Ectodermal cell (in vitro differentiated cells): ENCODE measurements at regions not wholly inside any gene's neighbourhood (a gene's known extent, or its start where the extent isn't known, plus 50 kb on each side); places are given as distances from the start of the nearest gene placed in this dataset.

ENCODE experiments used
- H3K27ac ChIP-seq: 2 replicates; pipeline ENCODE4 v1.7.0; 2013; ENCODE audit warnings: mild to moderate bottlenecking, low read depth, low read length; ENCODE audit not compliant: insufficient read depth, poor library complexity, severe bottlenecking
- H3K27me3 ChIP-seq: 2 replicates; pipeline ENCODE4 v1.7.0; 2013; ENCODE audit warnings: mild to moderate bottlenecking, low read length; ENCODE audit not compliant: insufficient read depth, control insufficient read depth, poor library complexity, severe bottlenecking
- H3K36me3 ChIP-seq: one replicate; pipeline ENCODE4 v1.7.0; 2013; ENCODE audit warnings: low read length; ENCODE audit not compliant: control insufficient read depth, insufficient read depth
- H3K4me1 ChIP-seq: one replicate; pipeline ENCODE4 v1.7.0; 2013; ENCODE audit warnings: low read length; ENCODE audit not compliant: control insufficient read depth, insufficient read depth
- H3K4me3 ChIP-seq: 2 replicates; pipeline ENCODE4 v1.7.0; 2013; ENCODE audit warnings: low read depth, low read length, control low read depth; ENCODE audit not compliant: insufficient read depth
- H3K9me3 ChIP-seq: 2 replicates; pipeline ENCODE4 v1.7.0; 2013; ENCODE audit warnings: mild to moderate bottlenecking, low read length, moderate library complexity; ENCODE audit not compliant: control insufficient read depth
- WGBS, 2 experiments: methylation state at CpG; one replicate each; pipeline ENCODE4 v1.1.7; 2013; ENCODE audit warnings: missing lambda C conversion rate in 2 of 2; 5-methylcytosine and 5-hydroxymethylcytosine counted together

DNA sequence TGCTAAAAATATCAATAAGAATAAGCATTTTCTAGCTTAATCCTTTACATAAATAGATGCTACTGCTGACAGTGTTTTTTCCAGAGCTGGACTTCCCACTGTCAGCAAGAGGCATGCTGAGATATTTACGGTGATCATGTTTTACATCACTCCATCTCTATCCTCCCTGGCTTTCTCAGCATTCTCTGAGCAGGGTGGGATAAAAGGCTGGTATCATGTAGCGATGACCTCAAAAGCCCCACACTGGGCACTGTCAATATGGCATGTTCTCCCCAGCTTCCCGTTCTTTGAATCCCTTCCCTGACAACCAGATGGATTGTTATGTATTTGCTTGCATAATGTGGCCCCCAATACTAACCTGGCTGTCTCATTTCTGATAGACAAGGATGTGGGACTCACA lies 83.2 kb upstream of the EPHA4 start:
- Histone ChIP-seq H3K9me3 (no peaks in the 10 kb centered on the region), H3K4me1 (peaks cover 7% of the 10 kb centered on the region), H3K27me3 (no peaks in the 10 kb centered on the region), H3K36me3 (no peaks in the 10 kb centered on the region), H3K4me3 (no peak overlapping the region), H3K27ac (no peak overlapping the region)
- 24 to 34% methylated on average over 3 of the region's 3 CpGs for WGBS, 2 experiments

GRCh38 chr2:221653182-221653581 lies 81.1 kb upstream of the EPHA4 start:
- Histone ChIP-seq H3K27ac (no peak overlapping the region), H3K36me3 (no peaks in the 10 kb centered on the region), H3K4me3 (no peak overlapping the region), H3K4me1 (peaks cover 14% of the 10 kb centered on the region), H3K9me3 (no peaks in the 10 kb centered on the region), H3K27me3 (no peaks in the 10 kb centered on the region)
- 67 to 73% methylated on average over 1 of the region's 1 CpG for WGBS, 2 experiments

GRCh38 chr2:221649051-221649775 lies 77.1 kb upstream of the EPHA4 start:
- H3K36me3 ChIP-seq, result no peaks in the 10 kb centered on the region
- no peak overlapping the region for H3K4me3 ChIP-seq
- H3K27me3 ChIP-seq, result no peaks in the 10 kb centered on the region
- H3K9me3 ChIP-seq, result no peaks in the 10 kb centered on the region
- 82 to 91% methylated on average over 5 of the region's 5 CpGs for WGBS, 2 experiments
- H3K27ac ChIP-seq, result no peak overlapping the region
- peaks cover 11% of the 10 kb centered on the region for H3K4me1 ChIP-seq

GRCh38 chr2:221642447-221642846 lies 70.3 kb upstream of the EPHA4 start:
- H3K27me3 ChIP-seq, result no peaks in the 10 kb centered on the region
- no peaks in the 10 kb centered on the region for H3K36me3 ChIP-seq
- H3K4me3 ChIP-seq, result no peak overlapping the region
- H3K27ac ChIP-seq, result no peak overlapping the region
- no peaks in the 10 kb centered on the region for H3K4me1 ChIP-seq
- 78 to 87% methylated on average over 3 of the region's 3 CpGs for WGBS, 2 experiments
- H3K9me3 ChIP-seq, result no peaks in the 10 kb centered on the region

GRCh38 chr2:221641181-221641871 lies 69.2 kb upstream of the EPHA4 start:
- H3K9me3 ChIP-seq, result no peaks in the 10 kb centered on the region
- H3K4me1 ChIP-seq, result no peaks in the 10 kb centered on the region
- 92 to 94% methylated on average over 13 of the region's 13 CpGs for WGBS, 2 experiments
- no peak overlapping the region for H3K27ac ChIP-seq
- no peak overlapping the region for H3K4me3 ChIP-seq
- no peaks in the 10 kb centered on the region for H3K27me3 ChIP-seq
- no peaks in the 10 kb centered on the region for H3K36me3 ChIP-seq

- 100% methylated on average over 1 of the region's 1 CpG; no CpG with 5 or more reads in 1 of the 2 experiments for WGBS, 2 experiments
- H3K4me1 ChIP-seq, result no peaks in the 10 kb centered on the region
- H3K36me3 ChIP-seq, result no peaks in the 10 kb centered on the region
These were observed 68.6 kb upstream of the EPHA4 start for GRCh38 chr2:221640686-221641085.

GRCh38 chr2:221637851-221638250 lies 65.7 kb upstream of the EPHA4 start:
- WGBS, 2 experiments, result 98 to 99% methylated on average over 2 of the region's 2 CpGs
- no peak overlapping the region for H3K27ac ChIP-seq
- no peaks in the 10 kb centered on the region for H3K27me3 ChIP-seq
- no peak overlapping the region for H3K4me3 ChIP-seq
- no peaks in the 10 kb centered on the region for H3K4me1 ChIP-seq
- no peaks in the 10 kb centered on the region for H3K9me3 ChIP-seq
- no peaks in the 10 kb centered on the region for H3K36me3 ChIP-seq

More at GRCh38 chr2:221640686-221641085, 68.6 kb upstream of the EPHA4 start:
- Histone ChIP-seq H3K9me3 (no peaks in the 10 kb centered on the region), H3K4me3 (no peak overlapping the region), H3K27me3 (no peaks in the 10 kb centered on the region), H3K27ac (no peak overlapping the region)

- Histone ChIP-seq H3K4me1 (no peaks in the 10 kb centered on the region), H3K36me3 (no peaks in the 10 kb centered on the region), H3K9me3 (no peaks in the 10 kb centered on the region), H3K27ac (no peak overlapping the region), H3K4me3 (no peak overlapping the region), H3K27me3 (no peaks in the 10 kb centered on the region)
These were observed 63.8 kb upstream of the EPHA4 start for GRCh38 chr2:221635949-221636348.

DNA sequence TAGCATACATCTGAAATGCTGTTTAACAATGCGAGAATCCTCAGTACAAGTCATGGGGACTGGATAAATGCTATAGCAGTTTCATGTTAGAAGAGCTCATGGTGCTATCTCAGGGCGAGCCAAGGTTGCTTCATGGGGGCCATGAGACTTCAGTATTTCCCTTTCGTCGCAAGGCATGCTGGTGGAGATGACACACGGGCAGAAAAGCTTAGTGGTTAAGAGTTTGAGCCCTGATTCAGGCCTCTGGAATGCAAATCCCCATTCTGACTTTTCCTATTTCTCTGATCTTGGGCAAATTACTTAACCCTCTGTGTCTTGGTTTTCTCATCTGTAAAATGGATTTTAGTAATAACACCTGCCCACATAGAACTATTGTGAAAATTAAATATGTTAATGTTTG lies 57.4 kb upstream of the EPHA4 start:
- no peaks in the 10 kb centered on the region for H3K9me3 ChIP-seq
- WGBS, 2 experiments, result 90% methylated on average over 5 of the region's 5 CpGs
- no peaks in the 10 kb centered on the region for H3K36me3 ChIP-seq
- no peak overlapping the region for H3K4me3 ChIP-seq
- no peaks in the 10 kb centered on the region for H3K27me3 ChIP-seq
- no peak overlapping the region for H3K27ac ChIP-seq
- H3K4me1 ChIP-seq, result no peaks in the 10 kb centered on the region

DNA sequence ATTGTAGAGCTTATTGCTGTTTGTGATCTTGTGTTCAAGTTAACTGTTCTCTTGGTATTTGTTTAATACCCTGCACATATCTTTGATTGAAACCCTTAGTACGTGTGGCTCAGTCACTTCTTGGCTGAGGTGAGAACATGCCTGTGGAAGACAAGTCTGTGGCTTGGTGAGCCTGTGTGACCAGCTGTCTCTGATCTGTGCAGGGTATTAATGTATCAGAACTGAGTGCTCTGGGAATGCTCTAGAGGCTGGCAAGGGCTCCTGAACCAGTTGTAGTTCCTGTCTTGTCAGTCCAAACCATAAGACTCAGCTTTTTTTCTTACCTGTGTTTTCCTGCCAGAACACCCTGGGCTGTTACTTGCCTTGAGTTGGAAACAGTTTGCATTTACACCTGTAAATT lies 52.4 kb upstream of the EPHA4 start:
- Histone ChIP-seq H3K27ac (no peak overlapping the region), H3K9me3 (no peaks in the 10 kb centered on the region), H3K27me3 (no peaks in the 10 kb centered on the region), H3K36me3 (no peaks in the 10 kb centered on the region), H3K4me3 (no peak overlapping the region), H3K4me1 (no peaks in the 10 kb centered on the region)
- 79 to 96% methylated on average over 1 of the region's 1 CpG for WGBS, 2 experiments
